MCF 10A (cell line): ENCODE measurements at regions not wholly inside any gene's neighbourhood (a gene's known extent, or its start where the extent isn't known, plus 50 kb on each side); places are given as distances from the start of the nearest gene placed in this dataset.

Experiments
- BruUV-seq: library from RNA; stranded (reverse); fragments of 400-500 nt; replicated peaks from 2 replicates; lab custom pipeline; 2021; lab: Mats Ljungman, UMichigan
- CTCF ChIA-PET: fragments of 300-600 bp; sonication (Branson Sonifier 250); formaldehyde crosslinking; extraction: SDS; loops from one replicate; lab custom pipeline; 2021; ENCODE audit warnings: antibody characterized with exemption, inconsistent platforms; lab: Yijun Ruan, JAX
- POLR2A ChIA-PET: fragments of 300-600, 350-650 bp; sonication (Branson Sonifier 250); formaldehyde crosslinking; extraction: SDS; loops from one replicate; lab custom pipeline; 2020; ENCODE audit warnings: antibody characterized with exemption, inconsistent platforms; lab: Yijun Ruan, JAX
- DNase-seq: peaks from one replicate; pipeline ENCODE4 v3.0.0-alpha.2; 2018; ENCODE audit not compliant: unreplicated experiment
- H3K27ac Mint-ChIP-seq: one replicate; pipeline ENCODE4 v1.8.0; 2022; ENCODE audit warnings: mild to moderate bottlenecking, low read depth, mixed read lengths; ENCODE audit not compliant: unreplicated experiment
- H3K27me3 Mint-ChIP-seq: one replicate; pipeline ENCODE4 v1.8.0; 2022; ENCODE audit warnings: mixed read lengths; ENCODE audit not compliant: insufficient read depth, unreplicated experiment
- H3K36me3 Mint-ChIP-seq: one replicate; pipeline ENCODE4 v1.8.0; 2022; ENCODE audit warnings: mild to moderate bottlenecking, moderate library complexity, mixed read lengths; ENCODE audit not compliant: insufficient read depth, unreplicated experiment
- H3K4me1 Mint-ChIP-seq: one replicate; pipeline ENCODE4 v1.8.0; 2022; ENCODE audit warnings: mixed read lengths; ENCODE audit not compliant: insufficient read depth, unreplicated experiment
- H3K4me3 Mint-ChIP-seq: one replicate; pipeline ENCODE4 v1.8.0; 2022; ENCODE audit warnings: mild to moderate bottlenecking, moderate library complexity, mixed read lengths; ENCODE audit not compliant: unreplicated experiment
- H3K9me3 Mint-ChIP-seq: one replicate; pipeline ENCODE4 v1.8.0; 2022; ENCODE audit warnings: mixed read lengths; ENCODE audit not compliant: unreplicated experiment
- intact Hi-C: fragments of 100-400 bp; cut with micrococcal nuclease; formaldehyde crosslinking; loops from 2 replicates; pipeline ENCODE4 v1.14.1; 2022
- TF ChIP-seq, protein P1 (sequence below): fragments of 200-600 bp; IDR thresholded peaks from one replicate; pipeline ENCODE4 v1.8.0; 2022; ENCODE audit warnings: antibody characterized with exemption, mild to moderate bottlenecking; ENCODE audit not compliant: unreplicated experiment

DNA sequence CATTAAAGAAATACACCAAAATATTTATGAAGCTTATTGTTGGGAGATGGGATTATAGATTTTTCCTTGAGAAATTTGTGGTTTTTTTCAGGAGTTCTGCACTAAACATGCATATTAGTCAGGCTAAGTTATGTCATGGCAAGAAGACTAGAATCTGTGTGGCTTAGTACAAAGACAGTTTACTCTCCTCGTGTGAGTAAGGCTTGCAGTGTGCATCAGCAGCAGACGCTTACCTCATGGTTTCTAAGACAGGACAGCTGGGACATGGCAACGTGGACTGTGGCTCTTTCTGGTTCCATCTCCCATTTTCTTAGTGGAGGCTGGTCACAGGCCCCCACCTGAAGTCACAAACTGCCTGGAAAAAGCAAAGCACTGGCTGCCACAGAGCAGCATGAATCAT, 429.6 kb upstream of the VSTM2A start:
- Mint-ChIP-seq H3K27ac (no peak overlapping the region), H3K4me3 (no peak overlapping the region), H3K27me3 (peaks cover 10% of the 10 kb centered on the region), H3K4me1 (peaks cover 6% of the 10 kb centered on the region), H3K36me3 (no peaks in the 10 kb centered on the region), H3K9me3 (no peaks in the 10 kb centered on the region)
- intact Hi-C loops: no loop called here
- TF ChIP-seq, protein P1, sequence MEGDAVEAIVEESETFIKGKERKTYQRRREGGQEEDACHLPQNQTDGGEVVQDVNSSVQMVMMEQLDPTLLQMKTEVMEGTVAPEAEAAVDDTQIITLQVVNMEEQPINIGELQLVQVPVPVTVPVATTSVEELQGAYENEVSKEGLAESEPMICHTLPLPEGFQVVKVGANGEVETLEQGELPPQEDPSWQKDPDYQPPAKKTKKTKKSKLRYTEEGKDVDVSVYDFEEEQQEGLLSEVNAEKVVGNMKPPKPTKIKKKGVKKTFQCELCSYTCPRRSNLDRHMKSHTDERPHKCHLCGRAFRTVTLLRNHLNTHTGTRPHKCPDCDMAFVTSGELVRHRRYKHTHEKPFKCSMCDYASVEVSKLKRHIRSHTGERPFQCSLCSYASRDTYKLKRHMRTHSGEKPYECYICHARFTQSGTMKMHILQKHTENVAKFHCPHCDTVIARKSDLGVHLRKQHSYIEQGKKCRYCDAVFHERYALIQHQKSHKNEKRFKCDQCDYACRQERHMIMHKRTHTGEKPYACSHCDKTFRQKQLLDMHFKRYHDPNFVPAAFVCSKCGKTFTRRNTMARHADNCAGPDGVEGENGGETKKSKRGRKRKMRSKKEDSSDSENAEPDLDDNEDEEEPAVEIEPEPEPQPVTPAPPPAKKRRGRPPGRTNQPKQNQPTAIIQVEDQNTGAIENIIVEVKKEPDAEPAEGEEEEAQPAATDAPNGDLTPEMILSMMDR: no peak
- no TSS peak for BruUV-seq
- CTCF ChIA-PET: interaction anchor here (0.9 kb wide), 1 partner anchor 13 kb away, joined by 3 read pairs; no protein-coding TSS in a partner anchor
- POLR2A ChIA-PET: no interaction called here
- no peak for DNase-seq

DNA sequence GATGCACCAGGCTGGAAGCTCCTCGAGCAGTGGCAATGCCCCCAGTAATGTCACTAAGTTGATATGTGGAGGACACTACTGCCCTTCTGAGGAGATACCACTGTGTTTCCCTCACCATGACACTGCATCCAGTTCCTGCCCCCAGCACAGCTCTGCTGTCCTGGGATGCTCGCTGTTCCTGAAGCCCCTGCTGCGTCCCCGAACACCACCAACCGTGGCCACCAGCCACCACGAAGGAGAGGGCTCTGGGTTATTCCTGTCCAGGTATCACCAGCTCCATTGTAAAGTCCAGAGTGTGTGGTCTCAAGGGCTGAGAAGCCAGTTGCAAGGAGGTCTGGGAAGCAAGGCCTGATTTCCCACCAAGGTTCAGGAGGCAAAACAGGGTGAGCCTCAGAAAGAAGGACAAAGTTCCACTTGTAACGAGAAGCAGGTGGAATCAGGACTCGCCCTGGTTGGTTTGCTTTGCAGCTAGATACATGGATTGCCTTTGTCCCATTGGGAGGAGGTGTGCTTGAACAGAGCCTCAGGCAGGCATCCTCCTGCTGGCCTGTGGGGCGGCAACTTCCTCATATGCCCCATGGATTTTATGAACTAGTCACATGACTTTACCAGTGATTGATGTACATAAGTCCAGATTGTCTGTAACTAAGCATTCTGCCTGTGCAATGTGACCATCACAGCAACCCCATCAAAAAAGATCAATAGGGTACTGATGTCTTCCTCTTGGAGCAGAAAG, 427.0 kb upstream of the VSTM2A start:
- POLR2A ChIA-PET: no interaction called here
- Mint-ChIP-seq H3K4me3 (no peak overlapping the region), H3K4me1 (no peaks in the 10 kb centered on the region), H3K36me3 (no peaks in the 10 kb centered on the region), H3K27me3 (peaks cover 16% of the 10 kb centered on the region), H3K9me3 (no peaks in the 10 kb centered on the region), H3K27ac (no peak overlapping the region)
- TF ChIP-seq, protein P1: no peak
- CTCF ChIA-PET: interaction anchor here (0.5 to 1.3 kb wide), 4 partner anchors 17 to 405 kb away, joined by 3 to 7 read pairs (median 3); no protein-coding TSS in a partner anchor
- no peak for DNase-seq
- no TSS peak for BruUV-seq
- intact Hi-C loops: no loop called here

DNA sequence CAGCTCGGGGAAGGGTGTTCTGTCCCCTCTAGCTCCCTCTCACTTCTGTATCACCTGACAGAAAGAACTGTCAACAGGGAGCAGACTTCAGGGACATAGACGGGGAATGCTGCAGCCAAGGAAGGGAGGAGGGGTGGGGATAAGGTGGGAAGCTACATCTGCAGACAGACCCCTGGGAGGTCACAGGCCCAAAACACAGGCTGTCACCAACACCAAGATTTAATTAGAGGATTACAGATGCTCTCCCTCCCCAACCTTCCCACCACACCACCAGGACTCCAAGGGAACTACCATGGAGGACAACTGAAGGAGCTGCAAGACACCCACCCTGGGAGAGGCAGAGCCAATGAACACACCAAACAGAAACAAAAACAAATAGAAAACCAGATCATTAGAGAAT, 425.2 kb upstream of the VSTM2A start:
- intact Hi-C loops: no loop called here
- POLR2A ChIA-PET: interaction anchor here (0.7 kb wide), 1 partner anchor 270 kb away, joined by 3 read pairs; no protein-coding TSS in a partner anchor
- no peak overlapping the region for H3K4me3 Mint-ChIP-seq
- no peak for DNase-seq
- no peaks in the 10 kb centered on the region for H3K9me3 Mint-ChIP-seq
- TF ChIP-seq, protein P1: no peak
- CTCF ChIA-PET: interaction anchor here (1.4 kb wide), 1 partner anchor 13 kb away, joined by 3 read pairs; no protein-coding TSS in a partner anchor
- no TSS peak for BruUV-seq
- no peaks in the 10 kb centered on the region for H3K4me1 Mint-ChIP-seq
- H3K27me3 Mint-ChIP-seq: peaks cover 16% of the 10 kb centered on the region
- H3K27ac Mint-ChIP-seq: no peak overlapping the region
- H3K36me3 Mint-ChIP-seq: no peaks in the 10 kb centered on the region

- H3K36me3 Mint-ChIP-seq: no peaks in the 10 kb centered on the region
- H3K27ac Mint-ChIP-seq: no peak overlapping the region
- H3K9me3 Mint-ChIP-seq: no peaks in the 10 kb centered on the region
- intact Hi-C loops: no loop called here
- POLR2A ChIA-PET: interaction anchor here (0.7 kb wide), 1 partner anchor 34 kb away, joined by 3 read pairs; no protein-coding TSS in a partner anchor
- TF ChIP-seq, protein P1: no peak
- DNase-seq: no peak
- no peaks in the 10 kb centered on the region for H3K4me1 Mint-ChIP-seq
- H3K4me3 Mint-ChIP-seq: no peak overlapping the region
- BruUV-seq: no TSS peak
- H3K27me3 Mint-ChIP-seq: no peaks in the 10 kb centered on the region
- CTCF ChIA-PET: interaction anchor here (0.6 kb wide), 1 partner anchor 385 kb away, joined by 3 read pairs; no protein-coding TSS in a partner anchor
Observed at GRCh38 chr7:54129035-54129434, 413.1 kb upstream of the VSTM2A start.
